K562 (cell line): ENCODE measurements at regions not wholly inside any gene's neighbourhood (a gene's known extent, or its start where the extent isn't known, plus 50 kb on each side); places are given as distances from the start of the nearest gene placed in this dataset.

Source experiments
- ATAC-seq: fragments of 200-7000 bp; cut with Tn5 transposase; 3 replicates; pipeline ENCODE4 v1.9.1; 2020; ENCODE audit warnings: moderate library complexity
- BruUV-seq: library from RNA; stranded (reverse); fragments of 400-500 nt; replicated peaks from 2 replicates; lab custom pipeline; 2021; lab: Mats Ljungman, UMichigan
- CTCF ChIA-PET: fragments of 300-600 bp; formaldehyde crosslinking; extraction: SDS; loops from one replicate; lab custom pipeline; 2021; ENCODE audit warnings: low intra/inter-chr PET ratio; lab: Yijun Ruan, JAX
- POLR2A ChIA-PET: fragments of 300-600, 350-650 bp; sonication (Branson Sonifier 250); formaldehyde crosslinking; extraction: SDS; loops from one replicate; lab custom pipeline; 2021; ENCODE audit warnings: antibody characterized with exemption, inconsistent platforms; lab: Yijun Ruan, JAX
- DNase-seq, 4 experiments: peaks; one replicate each; pipeline versions ENCODE4 v3.0.0 to v3.0.0-alpha.2; 2011 to 2018; ENCODE audit warnings: low spot score in 3 of 4, mixed read lengths in 3 of 4; ENCODE audit errors: extremely low read depth in 1 of 4
- FAIRE-seq: peaks from 2 replicates; lab custom pipeline; 2011; peaks lifted over from hg19 to GRCh38; lab: Jason Lieb, UNC
- H2AFZ ChIP-seq: 2 replicates; pipeline ENCODE4 v1.6.0; 2011; ENCODE audit warnings: low read depth, low read length, control low read depth, inconsistent platforms
- H3K27ac ChIP-seq: fragments of 200-600 bp; 3 replicates; pipeline ENCODE4 v1.8.0; 2011; ENCODE audit warnings: low read depth, mild to moderate bottlenecking, control low read depth, inconsistent platforms, low read length, moderate library complexity, mixed read lengths; ENCODE audit errors: extremely low read depth
- H3K27me3 ChIP-seq, 2 experiments: fragments of 300-600 bp in 1 of 2; 2 replicates in 1 of 2; 3 replicates in 1 of 2; pipeline versions ENCODE4 v1.6.0 to v1.8.0; 2011; ENCODE audit warnings: inconsistent platforms in 2 of 2, low read length in 2 of 2, mild to moderate bottlenecking in 1 of 2, mixed read lengths in 1 of 2, moderate library complexity in 1 of 2; ENCODE audit not compliant: control insufficient read depth in 2 of 2, insufficient read depth in 2 of 2
- H3K36me3 ChIP-seq: fragments of 300-600 bp; 3 replicates; pipeline ENCODE4 v1.8.0; 2011; ENCODE audit warnings: mild to moderate bottlenecking, low read length, inconsistent platforms; ENCODE audit not compliant: control insufficient read depth, insufficient read depth
- H3K4me1 ChIP-seq, 2 experiments: fragments of 200-600 bp in 1 of 2; replicated peaks in 1 of 2; 2 replicates in 1 of 2; 3 replicates in 1 of 2; pipeline versions ENCODE4 v1.5.1 to v1.8.0; 2011; ENCODE audit warnings: inconsistent platforms in 2 of 2, low read length in 2 of 2, mild to moderate bottlenecking in 1 of 2, mixed read lengths in 1 of 2, moderate library complexity in 1 of 2; ENCODE audit not compliant: control insufficient read depth in 2 of 2, insufficient read depth in 2 of 2
- H3K4me2 ChIP-seq: 2 replicates; pipeline ENCODE4 v1.6.1; 2011; ENCODE audit warnings: low read length, control low read depth, inconsistent platforms, mixed read lengths; ENCODE audit not compliant: insufficient read depth
- H3K4me3 ChIP-seq: fragments of 200-600 bp; sonication (generic), shearing (Covaris generic); 2 replicates; pipeline ENCODE4 v1.5.1; 2016; ENCODE audit warnings: control low read depth, inconsistent platforms
- H3K79me2 ChIP-seq: fragments of 200-600 bp; 3 replicates; pipeline ENCODE4 v1.8.0; 2011; ENCODE audit warnings: low read length, inconsistent platforms; ENCODE audit not compliant: control insufficient read depth, insufficient read depth
- H3K9ac ChIP-seq, 2 experiments: 2 replicates each; pipeline versions ENCODE4 v1.6.0 to v1.6.1; 2011; ENCODE audit warnings: low read depth in 2 of 2, low read length in 2 of 2, control low read depth in 1 of 2, inconsistent platforms in 1 of 2, mild to moderate bottlenecking in 1 of 2, mixed read lengths in 1 of 2; ENCODE audit not compliant: insufficient read depth in 1 of 2
- H3K9me1 ChIP-seq: one replicate; pipeline ENCODE4 v1.6.0; 2011; ENCODE audit warnings: inconsistent platforms, mild to moderate bottlenecking, low read length, moderate library complexity; ENCODE audit not compliant: control insufficient read depth, insufficient read depth
- H3K9me3 ChIP-seq: replicated peaks from 2 replicates; pipeline ENCODE4 v1.5.1; 2011; ENCODE audit warnings: low read depth, low read length, inconsistent platforms; ENCODE audit not compliant: control insufficient read depth, insufficient read depth
- H4K20me1 ChIP-seq: replicated peaks from 2 replicates; pipeline ENCODE4 v1.6.1; 2011; ENCODE audit warnings: low read length, inconsistent platforms, mixed read lengths; ENCODE audit not compliant: control insufficient read depth, insufficient read depth
- CLOCK ChIP-seq: fragments of 250-450 bp; sonication (Bioruptor Pico); IDR thresholded peaks from 2 replicates; pipeline ENCODE4 v1.4.0; 2020; ENCODE audit warnings: mild to moderate bottlenecking, moderate library complexity, borderline replicate concordance
- FOXA3 ChIP-seq, 2 experiments: fragments of 450-650 bp in 1 of 2; sonication (generic) in 1 of 2; formaldehyde crosslinking; IDR thresholded peaks in 1 of 2; conservative IDR thresholded peaks in 1 of 2; 2 replicates each; pipeline versions ENCODE4 v1.4.0 to v1.8.0; 2020 to 2022; ENCODE audit warnings: mild to moderate bottlenecking in 2 of 2, missing genetic modification reagents in 1 of 2
- HBP1 ChIP-seq: fragments of 450-650 bp; formaldehyde crosslinking; IDR thresholded peaks from 2 replicates; pipeline ENCODE4 v1.4.0; 2022; ENCODE audit warnings: missing genetic modification characterization
- HLTF ChIP-seq: fragments of 450-650 bp; IDR thresholded peaks from 2 replicates; pipeline ENCODE4 v1.6.1; 2016
- LEF1 ChIP-seq: fragments of 450-650 bp; IDR thresholded peaks from 2 replicates; pipeline ENCODE4 v1.6.1; 2016; ENCODE audit warnings: mild to moderate bottlenecking
- MAFK ChIP-seq: IDR thresholded peaks from 2 replicates; pipeline ENCODE4 v1.6.1; 2011; ENCODE audit warnings: low read length, improper control_type of control experiment
- NR2F6 ChIP-seq: fragments of 450-650 bp; formaldehyde crosslinking; IDR thresholded peaks from 2 replicates; pipeline ENCODE4 v1.4.0; 2020; ENCODE audit warnings: mild to moderate bottlenecking
- SMARCE1 ChIP-seq: fragments of 450-650 bp; IDR thresholded peaks from 2 replicates; pipeline ENCODE4 v1.7.1; 2016; ENCODE audit warnings: mild to moderate bottlenecking
- SOX6 ChIP-seq: fragments of 450-650 bp; IDR thresholded peaks from 2 replicates; pipeline ENCODE4 v1.6.1; 2014; ENCODE audit warnings: mild to moderate bottlenecking
- ZNF24 ChIP-seq: fragments of 450-650 bp; IDR thresholded peaks from 2 replicates; pipeline ENCODE4 v1.6.1; 2016
- ZNF263 ChIP-seq: sonication (generic); formaldehyde crosslinking; IDR thresholded peaks from 2 replicates; pipeline ENCODE4 v1.8.0; 2022; ENCODE audit warnings: mild to moderate bottlenecking, missing genetic modification reagents, borderline replicate concordance
- ZNF354B ChIP-seq: fragments of 250-450 bp; sonication (Bioruptor Pico); IDR thresholded peaks from 2 replicates; pipeline ENCODE4 v1.4.0; 2020
- WGBS: fragments of 100-300 bp; shearing (Covaris generic); methylation state at CpG from one replicate; pipeline ENCODE4 v1.1.6; 2016; ENCODE audit warnings: low coverage, mixed read lengths; ENCODE audit not compliant: insufficient coverage; ENCODE audit errors: missing lambda C conversion rate; 5-methylcytosine and 5-hydroxymethylcytosine counted together
- in situ Hi-C: fragments of 300-500 bp; cut with MboI; formaldehyde crosslinking; loops from 4 replicates; pipeline ENCODE4 v1.15.0; 2018; ENCODE audit warnings: inconsistent platforms, mixed read lengths
- intact Hi-C: fragments of 100-400 bp; cut with micrococcal nuclease; formaldehyde crosslinking; loops from 2 replicates; pipeline ENCODE4 v1.14.2; 2022
- TF ChIP-seq, protein P1 (sequence below): fragments of 200-800 bp; sonication (Bioruptor generic); IDR thresholded peaks from 2 replicates; pipeline ENCODE4 v1.6.1; 2017; ENCODE audit warnings: missing genetic modification characterization, missing compliant biosample characterization

DNA sequence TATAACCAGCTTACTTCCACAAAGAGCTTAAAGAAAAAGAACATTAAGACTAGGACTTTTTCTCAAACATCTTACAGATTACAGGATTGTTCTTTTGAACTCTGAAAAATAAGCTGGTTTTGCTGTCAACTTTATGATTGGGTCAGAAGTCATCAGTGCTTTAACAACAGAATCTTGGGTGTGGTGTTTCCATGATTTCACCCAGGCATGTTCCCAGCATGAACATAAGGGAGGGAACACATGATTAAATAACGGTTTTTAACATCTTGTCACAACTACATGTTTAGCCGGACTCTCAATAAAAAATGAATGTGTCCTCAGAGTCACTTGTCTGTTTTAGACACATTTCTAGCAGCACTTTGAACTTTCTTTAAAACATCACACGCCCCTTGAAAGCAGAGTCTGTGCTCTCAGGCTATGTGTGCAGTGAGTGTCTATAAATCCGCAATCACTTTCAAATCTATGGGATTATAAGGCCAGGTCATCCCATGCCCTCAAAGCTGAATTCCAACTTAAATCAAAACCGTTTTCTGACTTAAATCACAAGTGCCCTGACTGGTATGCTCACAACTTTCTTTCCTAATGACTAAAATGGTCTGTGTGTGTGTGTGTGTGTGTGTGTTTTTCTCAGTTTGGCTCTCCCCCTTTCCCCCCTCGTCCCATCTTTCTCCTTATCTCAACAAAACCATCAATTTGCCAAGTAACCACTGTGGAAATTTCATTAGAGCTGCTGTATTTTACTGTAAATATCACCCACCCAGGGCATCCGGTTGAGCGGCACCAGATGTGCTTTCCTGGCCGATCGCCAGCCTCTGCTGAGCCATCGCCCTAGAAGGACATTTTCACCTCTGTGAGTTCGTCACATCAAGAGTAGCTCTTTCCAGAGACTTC is 216.8 kb upstream of the DTNBP1 start (continued):
- TF ChIP-seq HBP1 (CRISPR knock-in tag) (peak; percentile 70; the same call in 1 of the 2 replicates), SOX6 (0 out of 2 replicates have a peak, but pooled peaks have one; percentile 23), SMARCE1 (peak; percentile 78)

DNA sequence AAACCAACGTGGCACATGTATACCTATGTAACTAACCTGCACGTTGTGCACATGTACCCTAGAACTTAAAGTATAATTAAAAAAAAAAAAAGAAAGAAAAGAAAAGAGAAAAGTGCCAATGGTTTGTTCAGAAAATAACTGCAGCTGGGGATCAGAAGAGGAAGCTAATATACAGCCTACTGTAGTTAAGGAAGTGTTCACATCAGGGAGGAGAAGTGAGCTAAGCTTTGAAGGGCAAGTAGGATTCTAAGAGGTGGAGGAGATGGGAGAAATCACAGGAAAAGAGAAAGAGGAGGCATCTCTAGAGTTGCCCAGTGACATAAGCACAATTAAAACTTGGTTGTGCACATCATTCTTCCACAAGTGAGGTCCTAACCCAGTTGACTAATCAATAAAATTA is 214.4 kb upstream of the DTNBP1 start:
- DNase-seq (no peak), FAIRE-seq (no peak), ATAC-seq (no peak)
- intact Hi-C loops (no loop called here), in situ Hi-C loops (no loop called here)
- H3K36me3 ChIP-seq: no peaks in the 10 kb centered on the region
- TF ChIP-seq NR2F6 (CRISPR knock-in tag) (no peak), HLTF (no peak), ZNF354B (no peak), LEF1 (no peak), ZNF263 (CRISPR knock-in tag) (no peak), MAFK (no peak), ZNF24 (no peak), CLOCK (CRISPR knock-in tag) (no peak), FOXA3 (CRISPR knock-in tag; conservative IDR thresholded peaks at IDR 0.05 in 1 of 2, IDR thresholded peaks at IDR 0.05 in 1 of 2) (no peak)
- TF ChIP-seq, protein P1, sequence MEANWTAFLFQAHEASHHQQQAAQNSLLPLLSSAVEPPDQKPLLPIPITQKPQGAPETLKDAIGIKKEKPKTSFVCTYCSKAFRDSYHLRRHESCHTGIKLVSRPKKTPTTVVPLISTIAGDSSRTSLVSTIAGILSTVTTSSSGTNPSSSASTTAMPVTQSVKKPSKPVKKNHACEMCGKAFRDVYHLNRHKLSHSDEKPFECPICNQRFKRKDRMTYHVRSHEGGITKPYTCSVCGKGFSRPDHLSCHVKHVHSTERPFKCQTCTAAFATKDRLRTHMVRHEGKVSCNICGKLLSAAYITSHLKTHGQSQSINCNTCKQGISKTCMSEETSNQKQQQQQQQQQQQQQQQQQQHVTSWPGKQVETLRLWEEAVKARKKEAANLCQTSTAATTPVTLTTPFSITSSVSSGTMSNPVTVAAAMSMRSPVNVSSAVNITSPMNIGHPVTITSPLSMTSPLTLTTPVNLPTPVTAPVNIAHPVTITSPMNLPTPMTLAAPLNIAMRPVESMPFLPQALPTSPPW (CRISPR knock-in tag): no peak
- no peaks in the 10 kb centered on the region for H4K20me1 ChIP-seq
- H3K9me1 ChIP-seq: no peaks in the 10 kb centered on the region
- H2AFZ ChIP-seq: no peak overlapping the region
- H3K4me2 ChIP-seq: no peak overlapping the region
- peaks cover 4 to 17% of the 10 kb centered on the region in 2 experiments for H3K4me1 ChIP-seq
- no peak overlapping the region for H3K9ac ChIP-seq
- ChIA-PET POLR2A (interaction anchor here (1.2 to 1.7 kb wide), 2 partner anchors 41 to 254 kb away, joined by 3 to 6 read pairs; no protein-coding TSS in a partner anchor), CTCF (no interaction called here)
- no peaks in the 10 kb centered on the region for H3K79me2 ChIP-seq
- H3K27me3 ChIP-seq: no peaks in the 10 kb centered on the region
- BruUV-seq: no TSS peak
- H3K4me3 ChIP-seq: no peak overlapping the region
- H3K9me3 ChIP-seq: no peaks in the 10 kb centered on the region
- WGBS: 10% methylated on average over 2 of the region's 2 CpGs
- no peak overlapping the region for H3K27ac ChIP-seq
